Ecto neural progenitor cell (in vitro differentiated cells): ENCODE measurements at regions not wholly inside any gene's neighbourhood (a gene's known extent, or its start where the extent isn't known, plus 50 kb on each side); places are given as distances from the start of the nearest gene placed in this dataset.
"Not testable (repeated sequence)": the region's sequence is repeated elsewhere in the genome, so short reads cannot be mapped to it uniquely, and the experiment has no call there.

Experiments used
- DNase-seq: peaks from one replicate; pipeline ENCODE4 v3.0.0-alpha.2; 2018; ENCODE audit warnings: low spot score

DNA sequence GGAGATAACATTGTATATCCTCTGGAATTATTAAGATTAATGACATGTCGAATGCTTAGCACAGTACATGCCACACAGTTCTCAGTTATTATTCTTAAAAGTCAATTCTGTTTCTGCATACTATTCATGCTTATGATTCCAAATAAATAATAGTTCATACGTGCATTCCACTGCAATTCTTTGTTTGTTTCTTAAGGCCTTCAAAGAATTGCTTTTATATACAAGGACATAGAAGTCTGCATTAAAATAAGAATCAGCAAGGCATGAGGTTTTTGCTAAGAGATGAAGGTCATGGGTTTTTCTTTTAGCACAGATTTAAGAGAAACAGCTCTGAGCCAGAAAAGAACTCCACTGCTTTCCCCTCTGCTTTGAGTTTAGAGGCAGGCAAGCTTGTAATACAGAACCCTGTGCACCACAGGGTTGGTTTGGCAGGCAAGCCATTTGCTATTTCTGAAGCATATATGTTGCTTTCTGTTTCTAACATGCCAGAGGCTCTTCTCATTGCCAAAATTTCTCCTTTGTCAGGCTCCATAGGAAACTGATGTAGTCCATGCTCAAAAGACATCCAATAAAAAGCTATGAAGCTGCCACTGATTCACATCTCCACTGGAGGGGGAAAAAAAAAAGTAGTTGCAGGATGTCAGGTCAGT lies 420.6 kb upstream of the TYRP1 start:
- DNase-seq = no peak

DNA sequence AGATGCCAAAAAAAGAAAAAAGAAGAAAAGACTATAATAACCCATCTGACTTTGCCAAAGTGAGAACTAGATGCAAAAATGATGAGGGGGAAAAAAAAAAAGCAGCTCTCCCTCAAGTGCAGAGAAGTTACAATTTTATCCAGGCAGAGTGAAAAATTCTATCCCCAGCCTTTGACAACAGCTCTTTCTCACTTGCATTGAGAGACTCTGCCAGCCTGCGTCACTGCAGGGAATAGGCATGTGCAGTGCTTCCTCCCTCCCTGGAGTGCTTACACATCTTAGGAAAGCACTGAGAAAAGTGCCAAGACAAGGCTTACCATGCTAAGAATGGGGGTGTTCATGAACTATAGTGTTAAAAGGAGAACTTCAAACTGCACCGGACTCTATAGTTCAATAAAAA lies 418.6 kb upstream of the TYRP1 start:
- no peak for DNase-seq

GRCh38 chr9:12276505-12276904 lies 416.7 kb upstream of the TYRP1 start:
- DNase-seq = no peak

DNA sequence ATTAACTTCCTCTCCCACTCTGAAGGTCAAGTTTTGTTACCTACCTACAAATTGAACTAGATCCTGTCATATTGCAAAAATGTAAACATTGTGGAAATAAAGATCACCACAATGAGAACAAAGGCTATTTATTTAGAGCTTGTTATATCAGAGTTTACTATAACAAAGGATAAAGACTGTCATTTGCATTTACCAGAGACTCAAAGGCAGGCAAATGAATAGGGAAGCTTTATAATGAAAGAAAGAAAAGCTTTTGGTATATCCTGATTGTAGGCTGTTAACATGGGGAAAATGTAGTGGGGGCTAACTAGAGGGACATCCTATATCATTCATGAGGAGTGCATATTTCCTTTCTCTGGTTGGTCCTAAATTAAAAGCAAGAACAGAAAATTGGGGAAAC lies 403.5 kb upstream of the TYRP1 start:
- DNase-seq = no peak

- DNase-seq = no peak
Observed at GRCh38 chr9:12290166-12290869, 402.9 kb upstream of the TYRP1 start.

- no peak for DNase-seq
Observed at GRCh38 chr9:12305211-12305610, 388.0 kb upstream of the TYRP1 start.

DNA sequence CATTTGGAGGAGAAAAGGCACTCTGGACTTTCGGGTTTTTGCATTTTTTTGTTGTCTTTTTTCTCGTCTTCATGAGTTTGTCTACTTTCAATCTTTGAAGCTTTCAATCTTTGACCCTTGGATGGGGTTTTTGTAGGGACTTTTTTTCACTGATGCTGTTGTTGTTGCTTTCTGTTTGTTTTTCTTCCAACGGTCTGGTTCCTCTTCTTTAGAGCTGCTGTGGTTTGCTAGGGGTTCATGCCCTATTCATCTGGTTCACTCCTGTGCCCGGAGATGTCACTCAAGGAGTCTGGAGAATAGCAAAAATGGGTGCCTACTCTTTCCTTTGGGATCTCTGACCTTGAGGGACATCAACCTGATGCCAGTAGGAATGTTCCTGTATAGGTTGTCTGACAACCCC lies 378.6 kb upstream of the TYRP1 start:
- no peak for DNase-seq

DNA sequence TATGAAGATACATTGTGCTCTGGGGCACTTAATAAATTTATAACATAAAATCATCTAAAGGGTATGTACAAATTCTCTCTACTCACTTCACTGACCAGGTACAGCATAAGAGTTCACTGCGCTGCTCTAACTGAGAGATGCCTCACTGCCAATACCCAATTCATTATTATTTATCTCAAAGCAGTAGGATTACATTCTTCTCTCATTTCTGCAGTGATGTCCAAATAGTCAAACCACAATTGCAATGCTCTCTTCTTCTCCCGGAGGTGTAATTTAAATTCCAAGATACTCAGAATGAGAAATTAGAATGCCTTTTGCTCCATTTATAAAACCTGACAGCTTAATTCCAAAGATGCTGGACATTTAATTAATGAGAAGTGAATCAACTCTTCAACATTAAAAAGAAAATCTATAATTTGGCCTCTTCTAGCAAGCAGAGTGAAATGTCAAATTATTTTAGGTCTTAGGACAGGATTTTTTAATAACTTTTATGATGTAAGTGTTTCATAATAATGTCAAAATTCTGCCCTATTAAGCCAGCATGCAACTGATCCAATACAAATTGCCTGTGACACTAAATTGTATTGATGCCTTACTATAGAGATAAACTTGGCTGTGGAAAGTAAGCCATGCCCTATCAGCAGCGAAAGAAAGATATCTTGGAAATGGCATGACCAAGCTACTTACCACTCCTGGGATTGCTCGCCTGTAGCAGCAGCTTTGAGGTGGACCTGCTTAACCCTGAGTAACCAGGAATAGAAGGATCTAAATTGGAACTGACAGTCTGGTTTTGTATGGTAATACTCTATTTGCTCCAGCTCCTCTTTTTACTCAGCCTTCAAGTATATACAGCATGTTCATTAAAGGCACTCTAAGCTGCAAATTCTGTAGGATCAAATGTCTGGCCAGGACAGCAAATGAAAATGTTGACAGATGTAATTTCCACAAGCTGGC lies 374.2 kb upstream of the TYRP1 start:
- DNase-seq = no peak

GRCh38 chr9:12329623-12329985 lies 363.6 kb upstream of the TYRP1 start:
- no peak for DNase-seq

DNA sequence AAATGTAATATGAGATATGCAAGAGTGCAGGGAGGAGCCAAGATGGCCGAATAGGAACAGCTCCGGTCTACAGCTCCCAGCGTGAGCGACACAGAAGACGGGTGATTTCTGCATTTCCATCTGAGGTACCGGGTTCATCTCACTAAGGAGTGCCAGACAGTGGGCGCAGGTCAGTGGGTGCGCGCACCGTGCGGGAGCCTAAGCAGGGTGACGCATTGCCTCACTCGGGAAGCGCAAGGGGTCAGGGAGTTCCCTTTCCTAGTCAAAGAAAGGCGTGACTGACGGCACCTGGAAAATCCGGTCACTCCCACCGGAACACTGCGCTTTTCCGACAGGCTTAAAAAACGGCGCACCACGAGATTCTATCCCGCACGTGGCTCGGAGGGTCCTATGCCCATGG lies 359.2 kb upstream of the TYRP1 start:
- DNase-seq = not testable (repeated sequence)

GRCh38 chr9:12350775-12351174 lies 342.4 kb upstream of the TYRP1 start:
- no peak for DNase-seq

DNA sequence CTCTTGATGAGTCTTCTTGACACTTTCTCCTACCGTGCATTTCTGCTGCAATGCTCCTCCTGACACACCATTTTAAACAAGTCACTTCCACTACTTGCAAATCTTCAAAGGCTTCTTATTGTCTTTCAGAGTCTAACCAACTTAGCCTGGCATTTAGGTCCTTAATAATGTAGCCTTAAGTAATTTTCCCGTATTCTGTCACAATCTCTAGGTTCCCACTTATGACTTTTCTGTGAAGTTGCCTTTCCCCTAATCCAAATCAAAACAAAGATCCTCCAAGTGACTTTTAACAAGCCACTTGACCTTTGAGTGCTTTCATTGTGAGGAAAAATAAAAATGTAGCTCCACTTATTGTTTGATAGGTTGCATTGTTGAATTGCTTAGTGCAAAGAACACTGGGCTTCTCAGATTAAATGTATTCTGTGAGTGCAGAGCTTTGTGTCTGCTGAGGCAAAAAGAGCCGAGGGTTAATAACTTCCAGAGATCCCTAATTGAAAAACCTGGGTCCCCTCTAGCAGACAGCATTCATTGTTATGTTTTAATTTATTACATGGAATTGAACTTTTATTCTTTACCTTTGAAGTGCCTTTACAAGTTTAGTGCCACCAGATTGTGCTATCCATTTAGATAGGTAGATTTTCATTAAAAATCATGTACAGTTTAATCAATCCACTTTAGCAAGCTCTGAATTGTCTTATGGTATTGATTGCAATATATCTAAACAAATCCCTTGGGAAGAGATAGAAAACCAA lies 341.7 kb upstream of the TYRP1 start:
- DNase-seq = no peak

DNA sequence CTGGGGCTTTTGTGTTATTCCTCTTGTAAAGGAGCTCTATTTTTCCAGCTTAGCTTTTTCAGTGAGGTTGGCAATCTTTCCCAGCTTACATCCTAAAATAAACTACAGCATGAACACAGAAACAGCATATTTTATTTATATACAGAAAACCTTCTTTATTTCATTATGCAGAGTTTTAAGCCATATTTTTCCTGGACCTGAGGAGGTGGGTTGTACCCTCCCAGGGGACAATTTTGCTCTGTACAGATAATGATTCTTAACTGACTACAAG lies 341.2 kb upstream of the TYRP1 start:
- no peak for DNase-seq

DNA sequence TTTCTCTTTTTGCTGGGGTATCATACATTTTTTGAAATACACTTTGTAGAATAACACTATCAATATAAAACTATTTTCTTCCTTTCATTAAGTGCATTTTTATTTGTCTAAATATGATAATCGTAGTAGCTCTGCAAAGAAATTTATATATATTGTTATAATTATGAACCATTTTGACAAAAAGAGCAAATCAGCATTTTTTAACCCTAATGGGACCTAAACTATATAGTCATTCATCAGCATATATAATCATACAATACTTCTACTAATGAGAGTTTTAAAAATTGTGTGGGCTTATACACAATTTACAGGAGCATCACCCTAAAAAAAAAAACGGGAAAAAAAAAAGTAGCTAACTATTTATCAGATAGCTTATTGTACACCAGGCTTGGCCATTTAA lies 329.7 kb upstream of the TYRP1 start:
- no peak for DNase-seq

DNA sequence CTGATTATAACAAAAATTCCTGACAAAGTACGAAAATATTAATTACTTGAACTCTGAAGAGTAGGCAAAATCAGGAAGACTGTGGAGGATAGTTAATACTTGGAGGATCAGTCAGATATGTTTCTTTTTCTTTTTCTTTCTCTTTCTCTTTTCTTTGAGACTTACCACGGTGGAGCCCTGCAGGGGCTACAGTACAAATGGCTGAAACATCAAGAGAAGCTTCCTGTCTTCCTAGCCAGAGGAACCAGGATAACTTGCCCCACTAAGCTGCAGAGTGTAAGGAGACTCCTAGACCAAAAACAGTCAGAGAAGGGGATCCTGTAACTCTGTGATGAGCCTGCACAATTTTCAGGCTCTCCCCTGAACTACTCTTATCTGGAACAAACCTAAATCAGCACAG lies 324.6 kb upstream of the TYRP1 start:
- no peak for DNase-seq

DNA sequence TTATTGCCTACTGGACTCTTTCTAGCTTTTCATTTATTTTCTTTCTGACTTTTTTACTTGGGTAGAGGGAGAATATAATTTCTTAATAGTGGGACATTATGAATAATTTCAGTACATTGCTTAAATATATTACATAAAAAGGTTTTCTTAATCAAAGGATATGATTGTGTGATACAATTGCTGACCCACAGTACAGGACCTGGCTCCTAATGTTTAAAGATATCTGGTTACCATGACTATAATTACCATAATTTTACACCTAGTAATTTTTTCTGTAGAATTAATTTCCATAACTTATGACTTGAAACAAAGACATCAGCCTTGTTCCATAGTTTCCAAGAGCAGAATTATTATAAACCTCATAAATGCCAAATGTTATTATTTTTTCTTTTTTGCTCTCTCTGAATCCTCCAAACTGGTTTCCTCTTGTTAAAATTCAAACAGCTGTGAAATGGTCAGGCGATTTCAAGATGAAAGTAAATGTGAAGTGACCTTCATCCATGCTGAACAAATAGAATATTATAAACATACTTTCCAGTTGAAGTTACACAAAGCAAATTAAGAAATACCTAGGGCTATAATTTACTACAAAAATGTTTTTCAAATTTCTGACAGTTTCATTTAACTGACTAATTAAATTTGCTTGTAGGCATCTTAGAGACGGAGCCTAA lies 301.2 kb upstream of the TYRP1 start:
- no peak for DNase-seq

DNA sequence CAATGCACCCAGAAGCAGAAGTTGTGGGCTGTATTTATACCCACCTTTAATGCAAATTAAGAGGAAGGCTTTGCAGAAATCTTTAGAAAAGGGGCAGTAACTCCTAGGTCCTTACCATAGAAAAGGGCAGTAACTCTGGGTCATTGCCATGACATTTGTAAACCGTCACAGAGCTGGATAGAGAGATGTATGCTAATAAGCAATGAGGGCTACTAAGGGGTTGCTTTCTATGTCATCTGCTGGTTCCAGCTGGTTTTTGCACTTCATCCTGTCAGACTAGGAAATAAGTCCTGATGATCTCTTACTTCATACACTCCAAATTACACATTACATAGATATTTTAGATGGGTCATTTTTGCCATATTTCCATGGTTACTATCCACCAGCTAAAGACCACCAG lies 299.1 kb upstream of the TYRP1 start:
- no peak for DNase-seq

DNA sequence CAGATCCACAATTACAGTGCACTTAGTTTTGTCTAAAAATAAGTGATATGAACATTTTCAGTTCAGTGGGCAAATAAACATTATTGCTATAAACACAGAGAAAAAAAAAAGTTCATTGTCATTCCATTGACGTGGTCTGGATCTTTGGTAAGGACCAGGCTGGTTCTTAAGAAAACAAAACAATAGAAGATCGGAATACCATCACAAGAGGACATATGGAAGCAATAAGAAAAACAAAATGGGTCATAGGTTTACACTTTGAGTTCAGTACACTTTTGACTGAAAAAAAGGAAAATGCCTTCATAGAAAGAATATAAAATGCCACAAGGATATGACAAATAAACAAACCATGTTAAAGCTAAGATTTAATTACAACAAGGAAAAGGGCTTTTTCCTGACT lies 289.5 kb upstream of the TYRP1 start:
- DNase-seq = no peak

DNA sequence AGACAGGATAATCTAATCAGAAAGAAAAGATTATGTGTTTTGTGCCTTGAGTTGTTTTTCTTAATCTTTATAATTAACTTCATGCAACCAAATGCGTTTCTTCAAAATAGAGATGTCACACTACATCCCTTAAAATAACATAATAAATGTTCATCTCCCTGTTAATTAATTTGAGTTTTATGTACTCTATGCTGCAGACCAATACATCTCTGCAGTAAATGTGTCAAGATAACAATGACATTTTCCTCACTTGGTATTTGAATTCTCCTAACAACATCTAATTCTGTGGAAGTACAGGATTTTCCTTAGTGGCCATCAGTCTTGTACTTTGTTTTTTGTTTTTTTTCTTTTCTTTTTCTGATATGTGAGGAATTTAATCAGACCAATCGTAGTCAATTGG lies 279.2 kb upstream of the TYRP1 start:
- no peak for DNase-seq

DNA sequence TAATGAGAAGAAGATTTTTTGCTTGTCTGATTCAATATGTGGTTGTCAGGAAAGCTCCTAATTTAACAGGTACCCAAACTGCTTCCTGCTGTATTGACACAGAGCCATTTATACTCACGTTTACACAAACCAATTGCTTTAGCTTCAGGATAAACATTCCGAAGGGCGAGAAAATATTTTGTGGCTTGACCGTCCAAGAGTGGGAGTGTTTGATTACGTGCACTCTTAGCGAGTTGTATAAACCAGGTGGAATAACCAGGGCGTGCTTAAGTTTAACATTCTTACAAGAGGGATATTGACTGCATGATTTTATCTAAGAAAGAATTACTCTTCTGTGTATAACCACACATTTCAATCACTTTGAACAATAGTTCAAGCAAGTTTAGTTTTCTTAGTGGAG lies 278.7 kb upstream of the TYRP1 start:
- DNase-seq = no peak

DNA sequence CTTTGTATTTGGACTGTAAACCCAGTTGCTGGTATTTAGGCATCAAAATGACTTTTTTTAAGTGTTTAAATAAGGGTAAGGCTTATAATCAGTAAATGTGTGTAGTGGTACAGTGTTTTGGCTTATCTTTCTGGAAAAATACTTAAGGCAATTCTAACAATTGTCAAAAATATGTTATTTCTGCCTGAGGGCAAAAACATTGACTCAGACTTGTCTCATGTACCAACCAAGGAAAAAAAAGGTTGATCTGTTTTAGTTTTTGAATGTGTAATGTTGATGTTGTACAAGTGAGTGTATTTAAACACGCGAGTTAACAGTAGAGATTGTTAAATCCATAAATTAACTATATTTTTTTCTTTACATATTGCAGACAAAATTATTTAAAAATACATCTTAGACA lies 277.8 kb upstream of the TYRP1 start:
- DNase-seq = no peak

GRCh38 chr9:12416716-12417115 lies 276.5 kb upstream of the TYRP1 start:
- no peak for DNase-seq
